Heart left ventricle (tissue), 16 donors: ENCODE measurements at regions not wholly inside any gene's neighbourhood (a gene's known extent, or its start where the extent isn't known, plus 50 kb on each side); places are given as distances from the start of the nearest gene placed in this dataset.

Source experiments
- ATAC-seq, 4 donors: fragments of 200-7000 bp; cut with Tn5 transposase; one replicate each; pipeline ENCODE4 v1.9.1; 2020 to 2022; ENCODE audit warnings: moderate library complexity in 4 of 4, mild to moderate bottlenecking in 3 of 4, moderate number of reproducible peaks in 1 of 4
- DNase-seq, 5 donors: peaks; one replicate each; pipeline ENCODE4 v3.0.0-alpha.2; 2020
- H3K27ac ChIP-seq, 12 donors: fragments of 200-600 bp; sonication (generic) in 4 of 12; one replicate each; pipeline versions ENCODE4 v1.5.0 to v1.8.0; 2016 to 2022; ENCODE audit warnings: mild to moderate bottlenecking in 2 of 12
- H3K27me3 ChIP-seq, 9 donors: fragments of 200-600 bp; sonication (generic) in 2 of 9; one replicate each; pipeline versions ENCODE4 v1.5.1 to v1.8.0; 2016 to 2022; ENCODE audit warnings: mild to moderate bottlenecking in 3 of 9
- H3K36me3 ChIP-seq, 9 donors: fragments of 200-600 bp; sonication (generic) in 2 of 9; one replicate each; pipeline versions ENCODE4 v1.5.0 to v1.8.0; 2018 to 2022; ENCODE audit warnings: mild to moderate bottlenecking in 2 of 9
- H3K4me1 ChIP-seq, 12 donors: fragments of 200-600 bp; sonication (generic) in 4 of 12; one replicate each; pipeline versions ENCODE4 v1.5.0 to v1.8.0; 2016 to 2022; ENCODE audit warnings: mild to moderate bottlenecking in 3 of 12
- H3K4me3 ChIP-seq, 12 donors: fragments of 200-600 bp; sonication (generic) in 4 of 12; one replicate each; pipeline versions ENCODE4 v1.5.0 to v1.8.0; 2017 to 2022; ENCODE audit warnings: mild to moderate bottlenecking in 9 of 12, moderate library complexity in 4 of 12
- H3K9me3 ChIP-seq, 12 donors: fragments of 200-600 bp; sonication (generic) in 4 of 12; one replicate each; pipeline versions ENCODE4 v1.5.0 to v1.8.0; 2016 to 2022; ENCODE audit warnings: mild to moderate bottlenecking in 1 of 12
- POLR2A ChIP-seq, 2 donors: fragments of 450-650 bp; IDR thresholded peaks; one replicate each; pipeline ENCODE4 v1.6.1; 2017; ENCODE audit warnings: antibody characterized with exemption in 2 of 2, mild to moderate bottlenecking in 2 of 2, moderate library complexity in 2 of 2
- WGBS, 4 donors: extraction: QIAGEN DNeasy Blood & Tissue Kit in 2 of 4; methylation state at CpG; one replicate each; pipeline versions ENCODE4 v1.1.5 to v1.1.7; 2013 to 2018; 5-methylcytosine and 5-hydroxymethylcytosine counted together
- intact Hi-C, 10 donors: fragments of 100-400 bp; cut with DNase I; formaldehyde crosslinking; loops; one replicate each; pipeline versions ENCODE4 v1.11.1 to v1.14.2; 2022
- TF ChIP-seq, protein P1 (sequence below), 12 donors: fragments of 200-600 bp; sonication (generic) in 4 of 12; IDR thresholded peaks; one replicate each; pipeline versions ENCODE4 v1.5.0 to v1.8.0; 2018 to 2022; ENCODE audit warnings: antibody characterized with exemption in 12 of 12, mild to moderate bottlenecking in 5 of 12
- donor health status: ischemic (EF 13 %, LVEDD 7.1; RV severe dilation, severe dysfunction).
- donor health status: healthy with polysubstance abuse.
- donor health status: DM: no; HTN: yes; CAD: no.
- donor health status: DM: no; HTN: no; CAD: no.
- donor health status: ischemic (EF 25% LVEDD 6.9; RV normal size, moderate dysfunction).
- donor health status: ischemic (EF 25% LVEDD 5.7; RV mildly dilated, moderate dysfunction).
- donor health status: healthy.
- donor health status: DM: yes; HTN: yes; CAD: no.
- donor health status: ischemic (EF 35%, LVEDD 5.7; RV mildly dilated, moderate dysfunction).
- donor health status: nonischemic (EF 11% LVEDD 7.7; RV severe dilation, severe dysfunction).
- donor health status: DM: yes; HTN: yes; CAD: no.
- donor health status: PGD.
- donor health status: ischemic (EF 29% LVEDD 5.4; RV normal size, mild dysfunction).
- donor health status: nonischemic (EF 23%, LVEDD 6.1; RV moderate dilation, normal function).

DNA sequence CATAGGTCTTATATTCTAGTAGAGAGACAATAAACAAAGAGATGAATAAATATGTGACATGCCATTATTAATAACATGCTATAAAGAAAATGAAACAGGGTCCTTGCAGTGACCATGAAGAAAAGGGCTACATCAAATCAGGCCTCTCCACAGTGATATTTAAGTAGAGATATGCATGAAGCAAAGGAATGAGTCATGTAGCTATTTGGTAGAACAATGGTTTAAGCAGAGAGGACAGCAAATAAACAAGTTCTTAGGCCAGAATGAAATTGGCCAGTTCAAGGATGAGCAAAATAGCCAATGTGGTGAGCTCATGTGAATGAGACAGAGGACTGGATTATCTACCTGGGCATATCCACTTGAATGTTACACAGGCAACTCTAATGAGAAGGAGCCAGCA lies 172.2 kb upstream of the FERD3L start:
- no peaks in the 10 kb centered on the region for H3K9me3 ChIP-seq
- DNase-seq (no peak), ATAC-seq (no peak)
- H3K36me3 ChIP-seq: no peaks in the 10 kb centered on the region
- no peak overlapping the region for H3K27ac ChIP-seq
- no peak overlapping the region for H3K4me3 ChIP-seq
- TF ChIP-seq POLR2A (IDR thresholded peaks at IDR 0.05): no peak
- TF ChIP-seq, protein P1, sequence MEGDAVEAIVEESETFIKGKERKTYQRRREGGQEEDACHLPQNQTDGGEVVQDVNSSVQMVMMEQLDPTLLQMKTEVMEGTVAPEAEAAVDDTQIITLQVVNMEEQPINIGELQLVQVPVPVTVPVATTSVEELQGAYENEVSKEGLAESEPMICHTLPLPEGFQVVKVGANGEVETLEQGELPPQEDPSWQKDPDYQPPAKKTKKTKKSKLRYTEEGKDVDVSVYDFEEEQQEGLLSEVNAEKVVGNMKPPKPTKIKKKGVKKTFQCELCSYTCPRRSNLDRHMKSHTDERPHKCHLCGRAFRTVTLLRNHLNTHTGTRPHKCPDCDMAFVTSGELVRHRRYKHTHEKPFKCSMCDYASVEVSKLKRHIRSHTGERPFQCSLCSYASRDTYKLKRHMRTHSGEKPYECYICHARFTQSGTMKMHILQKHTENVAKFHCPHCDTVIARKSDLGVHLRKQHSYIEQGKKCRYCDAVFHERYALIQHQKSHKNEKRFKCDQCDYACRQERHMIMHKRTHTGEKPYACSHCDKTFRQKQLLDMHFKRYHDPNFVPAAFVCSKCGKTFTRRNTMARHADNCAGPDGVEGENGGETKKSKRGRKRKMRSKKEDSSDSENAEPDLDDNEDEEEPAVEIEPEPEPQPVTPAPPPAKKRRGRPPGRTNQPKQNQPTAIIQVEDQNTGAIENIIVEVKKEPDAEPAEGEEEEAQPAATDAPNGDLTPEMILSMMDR (IDR thresholded peaks at IDR 0.05): no peak
- intact Hi-C loops: no loop called here
- H3K4me1 ChIP-seq: no peaks in the 10 kb centered on the region
- H3K27me3 ChIP-seq: no peaks in the 10 kb centered on the region

DNA sequence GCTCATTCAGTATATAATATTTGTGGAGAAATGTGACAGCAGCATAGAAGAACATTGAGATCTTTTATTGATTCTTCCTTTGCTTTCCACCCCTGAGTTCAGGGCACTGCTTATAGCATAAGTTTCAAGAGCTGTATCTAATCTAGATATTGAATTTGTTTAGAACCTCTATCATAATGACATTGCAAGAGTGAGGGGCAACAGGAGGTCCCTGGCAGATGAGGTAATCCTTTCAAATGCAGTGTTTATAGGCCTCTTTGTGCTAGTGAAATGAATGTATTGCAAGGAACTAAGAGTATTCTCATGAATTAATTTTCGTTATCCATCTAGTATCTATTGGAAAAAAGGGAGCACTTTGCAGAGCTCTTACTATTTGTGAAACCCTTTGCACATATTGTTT lies 167.2 kb upstream of the FERD3L start:
- no peaks in the 10 kb centered on the region for H3K9me3 ChIP-seq
- H3K36me3 ChIP-seq: no peaks in the 10 kb centered on the region
- no peak for DNase-seq
- no peak overlapping the region for H3K4me3 ChIP-seq
- H3K27ac ChIP-seq: no peak overlapping the region
- intact Hi-C loops: no loop called here
- ATAC-seq: no peak
- 85 to 98% (median 90%) methylated on average over 1 of the region's 1 CpG for WGBS, 4 donors
- no peaks in the 10 kb centered on the region for H3K27me3 ChIP-seq
- TF ChIP-seq, protein P1 (IDR thresholded peaks at IDR 0.05): no peak
- TF ChIP-seq POLR2A (IDR thresholded peaks at IDR 0.05): no peak
- H3K4me1 ChIP-seq: no peaks in the 10 kb centered on the region

DNA sequence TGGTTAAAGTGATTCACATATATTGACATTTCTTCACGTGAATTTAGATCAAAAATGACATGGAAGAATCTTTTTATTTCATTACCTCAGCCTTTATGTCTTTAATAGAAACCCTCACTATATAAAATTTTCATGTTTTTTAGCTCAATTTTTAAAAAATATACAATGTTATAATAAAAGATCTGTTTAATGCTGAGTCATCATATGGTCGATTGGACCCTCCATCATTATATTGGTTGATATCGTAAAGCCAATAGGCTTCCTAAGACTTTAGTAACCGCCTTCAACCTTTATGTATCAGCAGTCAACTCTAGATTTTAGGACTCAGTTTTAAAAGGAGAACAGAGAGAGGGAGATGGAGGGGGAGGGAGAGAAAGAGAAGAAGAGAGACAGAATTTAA lies 162.3 kb upstream of the FERD3L start:
- 86 to 92% (median 88%) methylated on average over 4 of the region's 4 CpGs for WGBS, 4 donors
- intact Hi-C loops: no loop called here
- Histone ChIP-seq H3K9me3 (no peaks in the 10 kb centered on the region), H3K4me1 (no peaks in the 10 kb centered on the region), H3K27ac (no peak overlapping the region), H3K27me3 (no peaks in the 10 kb centered on the region), H3K4me3 (no peak overlapping the region), H3K36me3 (no peaks in the 10 kb centered on the region)
- no peak for DNase-seq
- ATAC-seq: no peak
- TF ChIP-seq, protein P1 (IDR thresholded peaks at IDR 0.05): no peak

DNA sequence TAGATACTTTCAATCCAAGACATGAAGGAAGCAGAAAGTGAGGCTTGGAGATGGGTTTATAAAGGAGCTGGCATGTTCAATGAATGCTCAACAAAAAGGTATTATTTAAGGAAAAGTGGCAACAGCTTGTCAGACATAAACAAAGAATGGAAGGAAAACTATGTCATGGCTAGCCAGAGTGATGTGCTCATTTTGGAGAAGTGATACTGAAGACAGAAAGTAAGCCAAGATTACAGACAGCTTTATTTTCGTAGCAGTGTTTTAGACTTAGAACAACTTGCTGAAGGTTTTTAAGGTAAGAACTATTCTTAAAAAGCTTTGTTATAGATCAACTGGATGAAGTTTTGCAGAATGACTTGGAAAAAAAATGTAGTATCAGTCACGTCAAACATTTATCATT lies 160.5 kb upstream of the FERD3L start:
- Histone ChIP-seq H3K36me3 (no peaks in the 10 kb centered on the region), H3K9me3 (no peaks in the 10 kb centered on the region), H3K27me3 (no peaks in the 10 kb centered on the region), H3K4me1 (no peaks in the 10 kb centered on the region), H3K27ac (no peak overlapping the region), H3K4me3 (no peak overlapping the region)
- no peak for TF ChIP-seq POLR2A (IDR thresholded peaks at IDR 0.05)
- TF ChIP-seq, protein P1 (IDR thresholded peaks at IDR 0.05): no peak
- WGBS, 4 donors: 70 to 80% (median 74%) methylated on average over 2 of the region's 2 CpGs
- ATAC-seq (no peak), DNase-seq (no peak)
- intact Hi-C loops: no loop called here
